HCT116 (cell line): ENCODE measurements at regions not wholly inside any gene's neighbourhood (a gene's known extent, or its start where the extent isn't known, plus 50 kb on each side); places are given as distances from the start of the nearest gene placed in this dataset.

Source experiments
- ATF3 ChIP-seq: IDR thresholded peaks from 2 replicates; pipeline ENCODE4 v1.6.1; 2012
- CBX3 ChIP-seq: IDR thresholded peaks from 2 replicates; pipeline ENCODE4 v1.6.1; 2012; ENCODE audit warnings: low read depth
- CTCF ChIP-seq, 3 experiments: fragments of 200-600 bp in 1 of 3; sonication (generic) in 1 of 3; IDR thresholded peaks in 2 of 3; conservative IDR thresholded peaks in 1 of 3; 2 replicates each; pipeline ENCODE4 v1.5.1; 2012 to 2017; ENCODE audit warnings: low read depth in 2 of 3, low read length in 2 of 3, antibody characterized with exemption in 1 of 3, borderline replicate concordance in 1 of 3, control low read depth in 1 of 3, mild to moderate bottlenecking in 1 of 3, mixed read lengths in 1 of 3, mixed run types in 1 of 3, moderate library complexity in 1 of 3; ENCODE audit not compliant: insufficient read depth in 1 of 3
- EGR1 ChIP-seq: IDR thresholded peaks from 2 replicates; pipeline ENCODE4 v1.6.1; 2012; ENCODE audit warnings: low read depth
- EZH2 ChIP-seq: fragments of 200-600 bp; sonication (generic); IDR thresholded peaks from 2 replicates; pipeline ENCODE4 v1.6.1; 2017; ENCODE audit warnings: antibody characterized with exemption, mixed run types
- EZH2phosphoT487 ChIP-seq: fragments of 200-600 bp; IDR thresholded peaks from 2 replicates; pipeline ENCODE4 v1.6.1; 2018; ENCODE audit warnings: antibody characterized with exemption, borderline replicate concordance
- MAX ChIP-seq: IDR thresholded peaks from 2 replicates; pipeline ENCODE4 v1.6.1; 2012
- POLR2A ChIP-seq: IDR thresholded peaks from 2 replicates; pipeline ENCODE4 v1.7.0; 2011; ENCODE audit warnings: borderline replicate concordance; ENCODE audit not compliant: insufficient read depth, insufficient read length; ENCODE audit errors: extremely low read depth
- POLR2AphosphoS5 ChIP-seq: IDR thresholded peaks from 2 replicates; pipeline ENCODE4 v1.6.1; 2011; ENCODE audit warnings: mild to moderate bottlenecking, low read depth, low read length, moderate library complexity
- RAD21 ChIP-seq: IDR thresholded peaks from 2 replicates; pipeline ENCODE4 v1.6.1; 2012; ENCODE audit warnings: low read depth, mild to moderate bottlenecking
- SP1 ChIP-seq: IDR thresholded peaks from 2 replicates; pipeline ENCODE4 v1.6.1; 2012; ENCODE audit warnings: low read depth
- TCF7L2 ChIP-seq: IDR thresholded peaks from 2 replicates; pipeline ENCODE4 v1.7.0; 2011; ENCODE audit warnings: borderline replicate concordance, inconsistent platforms; ENCODE audit not compliant: insufficient read depth, insufficient read length; ENCODE audit errors: extremely low read depth
- YY1 ChIP-seq: IDR thresholded peaks from 2 replicates; pipeline ENCODE4 v1.6.1; 2011; ENCODE audit warnings: low read length, low read depth, moderate library complexity, mild to moderate bottlenecking; ENCODE audit not compliant: insufficient replicate concordance; ENCODE audit errors: extremely low read depth
- ZBTB33 ChIP-seq: IDR thresholded peaks from 2 replicates; pipeline ENCODE4 v1.6.1; 2011; ENCODE audit warnings: mild to moderate bottlenecking, low read length, moderate library complexity; ENCODE audit not compliant: insufficient replicate concordance; ENCODE audit errors: extremely low read depth

GRCh38 chr18:24567199-24567598 is 106.8 kb downstream of the HRH4 start:
- no peak for TF ChIP-seq CTCF (IDR thresholded peaks at IDR 0.05 in 2 of 3, conservative IDR thresholded peaks at IDR 0.05 in 1 of 3; ENCODE audit: borderline replicate concordance in 1 of 3, insufficient read depth in 1 of 3, low read depth in 2 of 3, low read length in 2 of 3)
- TF ChIP-seq EZH2phosphoT487: no peak
- TF ChIP-seq EZH2: no peak
- TF ChIP-seq MAX: no peak
- no peak for TF ChIP-seq ZBTB33
- no peak for TF ChIP-seq SP1
- no peak for TF ChIP-seq POLR2A
- TF ChIP-seq EGR1: no peak
- TF ChIP-seq CBX3: no peak
- TF ChIP-seq TCF7L2: no peak
- TF ChIP-seq YY1: no peak
- TF ChIP-seq RAD21: no peak
- no peak for TF ChIP-seq POLR2AphosphoS5
- TF ChIP-seq ATF3: no peak
